Ramos (cell line): ENCODE measurements at regions not wholly inside any gene's neighbourhood (a gene's known extent, or its start where the extent isn't known, plus 50 kb on each side); places are given as distances from the start of the nearest gene placed in this dataset.
"Not testable (repeated sequence)": the region's sequence is repeated elsewhere in the genome, so short reads cannot be mapped to it uniquely, and the experiment has no call there.

Experiments
- in situ Hi-C: fragments of 300-500 bp; cut with MboI; formaldehyde crosslinking; loops from one replicate; pipeline ENCODE4 v1.14.3; 2022; ENCODE audit warnings: low sequenced_read_pairs; ENCODE audit not compliant: unreplicated experiment

- in situ Hi-C loops: not testable (repeated sequence)
Measured at GRCh38 chr1:219863816-219864215, 64.5 kb downstream of the SLC30A10 start.

GRCh38 chr1:219862366-219862765 is 66.0 kb downstream of the SLC30A10 start:
- in situ Hi-C loops: no loop called here

- in situ Hi-C loops: no loop called here
Measured at GRCh38 chr1:219858980-219859379, 69.4 kb downstream of the SLC30A10 start.

GRCh38 chr1:219847215-219847855 is 81.0 kb downstream of the SLC30A10 start:
- in situ Hi-C loops: no loop called here

DNA sequence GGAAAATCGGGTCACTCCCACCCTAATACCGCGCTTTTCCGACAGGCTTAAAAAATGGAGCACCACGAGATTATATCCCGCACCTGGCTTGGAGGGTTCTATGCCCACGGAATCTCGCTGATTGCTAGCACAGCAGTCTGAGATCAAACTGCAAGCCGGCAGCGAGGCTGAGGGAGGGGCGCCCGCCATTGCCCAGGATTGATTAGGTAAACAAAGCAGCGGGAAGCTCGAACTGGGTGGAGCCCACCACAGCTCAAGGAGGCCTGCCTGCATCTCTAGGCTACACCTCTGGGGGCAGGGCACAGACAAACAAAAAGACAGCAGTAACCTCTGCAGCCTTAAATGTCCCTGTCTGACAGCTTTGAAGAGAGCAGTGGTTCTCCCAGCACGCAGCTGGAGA is 88.8 kb downstream of the SLC30A10 start:
- in situ Hi-C loops: not testable (repeated sequence)

DNA sequence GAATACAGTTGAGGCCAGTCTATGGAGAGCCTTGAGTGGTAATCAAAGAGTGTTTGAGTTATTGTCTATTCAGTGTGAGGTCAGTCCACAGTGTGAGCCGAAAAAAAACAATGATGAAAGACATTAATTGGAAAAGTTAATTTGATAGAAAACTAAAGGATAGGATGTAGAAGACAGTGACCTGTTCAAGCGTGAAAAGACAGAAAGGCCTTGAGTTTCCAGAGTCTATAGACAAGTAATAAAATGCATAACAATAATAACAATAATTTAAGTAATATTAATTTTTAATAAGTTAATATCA is 90.4 kb downstream of the SLC30A10 start:
- in situ Hi-C loops: no loop called here

- in situ Hi-C loops: no loop called here
Measured at GRCh38 chr1:219837274-219837993, 90.9 kb downstream of the SLC30A10 start.

- in situ Hi-C loops: no loop called here
Measured at GRCh38 chr1:219834314-219834917, 93.9 kb downstream of the SLC30A10 start.

GRCh38 chr1:219833214-219833815 is 95.0 kb downstream of the SLC30A10 start:
- in situ Hi-C loops: no loop called here

DNA sequence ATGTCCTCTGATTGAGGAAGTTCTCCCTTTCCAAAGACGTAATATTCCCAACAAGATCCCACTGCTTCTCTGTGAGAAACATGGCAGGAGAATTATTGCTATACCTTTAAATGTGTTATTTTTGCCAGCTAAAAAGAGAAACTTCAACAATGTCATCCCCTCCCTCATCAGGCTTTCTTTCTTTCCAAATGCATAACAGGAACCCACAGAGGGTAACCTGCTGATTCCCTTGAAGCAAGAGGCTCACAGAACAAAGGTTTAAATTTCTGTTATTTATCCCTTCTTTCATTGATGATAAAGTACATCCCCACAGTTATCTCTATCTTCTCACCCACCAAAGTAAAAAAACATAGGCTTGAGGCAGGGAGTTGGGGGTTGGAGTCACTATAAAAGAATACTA is 102.1 kb downstream of the SLC30A10 start:
- in situ Hi-C loops: no loop called here

- in situ Hi-C loops: no loop called here
Measured at GRCh38 chr1:219825355-219825754, 103.0 kb downstream of the SLC30A10 start.

DNA sequence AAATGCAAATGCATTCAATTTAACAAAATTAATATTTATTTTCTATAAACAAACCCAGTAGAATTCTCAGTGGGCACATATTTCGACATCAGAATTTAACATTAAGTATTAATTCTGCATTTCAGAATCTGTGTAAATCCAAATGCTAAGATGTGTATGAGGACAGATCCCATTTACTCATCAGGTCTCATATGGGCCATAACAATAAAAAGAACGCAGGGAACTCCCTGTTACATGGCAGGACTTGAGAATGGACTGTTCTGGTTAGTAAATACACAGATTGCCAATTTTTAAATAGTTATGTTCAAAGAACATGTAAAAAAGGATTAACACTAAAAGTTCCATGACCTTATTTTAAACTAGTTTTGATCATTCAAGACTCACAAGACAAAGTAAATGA is 104.0 kb downstream of the SLC30A10 start:
- in situ Hi-C loops: loop anchor here (25.0 kb wide), 1 partner anchor 1487 kb away; the partner anchor contains the start of gene TGFB2

DNA sequence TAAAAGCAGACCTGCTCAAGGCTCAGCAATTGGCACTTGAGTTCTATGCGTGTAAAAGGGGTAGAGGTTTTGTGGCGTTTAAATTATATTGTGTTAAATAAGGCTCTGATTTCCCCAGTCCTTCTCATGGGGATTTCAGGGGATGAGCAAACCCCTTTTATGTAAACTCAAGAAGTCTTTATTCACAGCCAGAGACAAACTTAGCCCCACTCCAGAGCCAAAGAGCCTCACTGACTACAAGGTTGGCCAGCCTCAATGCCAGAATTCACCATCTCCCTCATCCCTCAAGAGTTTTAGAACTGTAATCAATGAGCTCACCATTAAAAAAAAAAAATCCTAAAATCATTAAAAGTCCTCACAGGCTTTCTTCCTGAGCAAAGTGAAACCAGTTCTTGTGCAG is 107.8 kb downstream of the SLC30A10 start:
- in situ Hi-C loops: loop anchor here (25.0 kb wide), 1 partner anchor 1483 kb away; the partner anchor contains the start of gene TGFB2

DNA sequence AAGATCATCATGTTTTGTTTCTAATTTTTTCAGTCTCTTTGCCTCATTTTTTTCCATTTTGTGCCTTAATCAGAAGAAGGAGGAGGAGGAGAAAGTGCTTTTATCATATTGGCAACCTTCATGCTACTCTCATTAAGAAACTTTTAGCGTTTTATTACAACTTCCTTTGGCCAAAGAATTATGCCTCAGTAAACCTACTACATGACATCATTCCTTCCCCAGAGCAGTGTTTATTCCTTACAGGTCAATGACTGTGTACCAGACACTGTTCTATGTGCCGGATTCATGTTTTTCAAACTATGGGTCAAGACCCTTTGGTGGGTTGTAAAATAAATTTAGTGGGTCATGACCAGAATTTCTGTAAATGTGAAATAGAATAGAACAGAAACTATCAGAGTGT is 110.4 kb downstream of the SLC30A10 start:
- in situ Hi-C loops: loop anchor here (25.0 kb wide), 1 partner anchor 1481 kb away; the partner anchor contains the start of gene TGFB2

DNA sequence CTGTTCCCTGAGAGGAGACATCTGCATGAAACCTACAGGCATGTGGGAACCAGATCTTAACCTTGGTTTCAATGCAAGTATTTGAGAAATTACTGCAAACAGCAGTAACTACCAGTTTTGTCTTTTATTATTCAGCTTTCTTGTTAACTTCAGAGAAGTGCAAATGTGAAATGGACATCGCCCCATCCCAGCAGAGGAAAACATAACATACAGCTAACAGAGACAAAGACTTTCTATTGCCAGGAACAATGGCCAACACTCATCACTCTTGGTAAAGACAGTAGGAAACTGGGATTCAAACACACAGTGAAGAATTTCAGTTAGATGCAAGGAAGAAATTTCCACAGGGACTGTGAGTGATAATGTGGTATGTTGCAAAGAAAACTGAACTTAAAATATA is 115.1 kb downstream of the SLC30A10 start:
- in situ Hi-C loops: loop anchor here (25.0 kb wide), 1 partner anchor 1476 kb away; the partner anchor contains the start of gene TGFB2

DNA sequence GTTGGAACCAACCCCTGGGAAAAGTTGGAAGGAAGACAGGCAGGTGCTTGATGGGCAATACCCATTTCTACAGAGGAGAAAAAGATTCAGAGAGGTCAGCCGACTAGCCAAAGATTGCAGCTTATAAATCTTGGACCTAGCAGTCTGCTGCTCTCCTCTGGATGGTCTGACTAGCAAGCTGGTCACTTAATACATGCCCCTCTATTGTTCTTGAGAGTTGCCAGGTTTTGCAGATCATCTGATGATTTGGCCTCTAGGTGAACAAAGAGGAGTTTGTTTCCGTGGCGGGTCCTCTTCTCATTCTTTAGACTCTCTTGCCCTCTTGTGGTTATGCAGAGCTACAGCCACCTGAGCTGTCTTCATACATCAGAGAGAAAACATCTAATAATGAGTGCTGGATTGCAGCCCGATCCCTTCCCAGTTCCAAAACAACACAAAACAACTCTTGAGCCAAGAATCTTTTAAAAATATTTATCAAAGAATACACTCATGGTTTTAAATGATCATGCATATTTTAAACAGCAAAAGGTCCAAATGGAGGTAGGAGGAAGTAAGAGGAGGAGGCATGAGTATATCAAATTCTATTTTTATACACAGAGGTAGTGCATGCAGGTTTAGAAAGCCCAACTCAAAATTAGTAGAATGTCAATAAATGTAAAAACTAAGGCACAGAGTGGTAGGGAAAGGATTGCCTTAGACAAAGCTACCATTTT is 115.7 kb downstream of the SLC30A10 start:
- in situ Hi-C loops: loop anchor here (25.0 kb wide), 1 partner anchor 1475 kb away; the partner anchor contains the start of gene TGFB2

GRCh38 chr1:219812086-219812485 is 116.3 kb downstream of the SLC30A10 start:
- in situ Hi-C loops: loop anchor here (25.0 kb wide), 1 partner anchor 1475 kb away; the partner anchor contains the start of gene TGFB2

DNA sequence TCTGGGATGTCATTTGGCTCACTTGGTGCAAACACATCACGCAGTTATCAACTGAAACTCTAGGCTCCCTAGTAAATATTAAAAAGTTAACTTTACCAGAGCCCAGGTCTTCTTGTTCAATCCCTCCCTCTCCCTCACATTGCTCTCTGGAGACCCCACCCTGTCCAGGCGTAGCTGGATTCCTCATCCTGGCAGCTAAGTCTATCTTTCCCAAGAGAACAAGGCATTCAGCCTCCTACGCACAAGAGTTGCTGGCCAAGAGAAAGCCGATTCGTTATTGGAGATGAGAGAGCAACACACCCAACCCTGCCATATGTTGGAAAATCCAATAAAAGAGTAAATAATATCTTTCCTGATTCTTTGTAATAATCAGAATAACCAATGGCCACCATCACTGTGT is 117.9 kb downstream of the SLC30A10 start:
- in situ Hi-C loops: loop anchor here (25.0 kb wide), 1 partner anchor 1473 kb away; the partner anchor contains the start of gene TGFB2

DNA sequence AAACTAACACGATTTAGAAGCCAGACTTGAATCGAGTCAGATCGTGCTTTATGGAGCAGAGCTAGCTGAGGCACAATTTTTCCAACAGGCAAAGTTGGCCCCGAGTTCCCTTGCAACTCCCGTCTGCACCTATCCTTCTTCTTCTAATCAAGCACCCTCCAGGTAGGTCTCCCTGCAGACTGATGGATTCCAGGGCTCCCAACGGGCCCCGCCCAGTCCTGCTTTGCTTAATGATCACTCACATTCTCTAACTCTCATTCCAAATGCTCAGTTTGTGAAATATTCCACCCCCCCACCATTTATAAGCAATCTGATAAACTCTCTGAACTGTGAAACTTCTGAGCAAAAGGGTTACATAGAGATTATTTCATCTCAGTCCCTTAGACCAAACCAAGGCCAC is 119.6 kb downstream of the SLC30A10 start:
- in situ Hi-C loops: loop anchor here (25.0 kb wide), 1 partner anchor 1471 kb away; the partner anchor contains the start of gene TGFB2

- in situ Hi-C loops: loop anchor here (25.0 kb wide), 1 partner anchor 1469 kb away; the partner anchor contains the start of gene TGFB2
Measured at GRCh38 chr1:219806642-219807041, 121.7 kb downstream of the SLC30A10 start.
